OCI-LY1 (cell line): ENCODE measurements at regions not wholly inside any gene's neighbourhood (a gene's known extent, or its start where the extent isn't known, plus 50 kb on each side); places are given as distances from the start of the nearest gene placed in this dataset.

Source experiments
- H2AFZ ChIP-seq: fragments of 200-600 bp; sonication (generic), shearing (Covaris generic); 2 replicates; pipeline ENCODE4 v1.6.0; 2014; ENCODE audit warnings: antibody characterized with exemption, mild to moderate bottlenecking, low read length
- H3F3A ChIP-seq: fragments of 200-600 bp; sonication (generic), shearing (Covaris generic); 2 replicates; pipeline ENCODE4 v1.6.0; 2014; ENCODE audit warnings: mild to moderate bottlenecking, antibody characterized with exemption, low read length, moderate library complexity; ENCODE audit not compliant: insufficient read depth
- H3K27ac ChIP-seq: fragments of 200-600 bp; sonication (generic); 2 replicates; pipeline ENCODE4 v1.5.1; 2014; ENCODE audit warnings: low read length, mixed run types, mild to moderate bottlenecking, low read depth; ENCODE audit not compliant: poor library complexity, severe bottlenecking
- H3K27me3 ChIP-seq: fragments of 200-600 bp; sonication (generic); 2 replicates; pipeline ENCODE4 v1.6.0; 2014; ENCODE audit warnings: antibody characterized with exemption, mild to moderate bottlenecking, low read length, moderate library complexity; ENCODE audit not compliant: insufficient read depth
- H3K36me3 ChIP-seq: fragments of 200-600 bp; sonication (generic); 2 replicates; pipeline ENCODE4 v1.6.1; 2014; ENCODE audit warnings: mild to moderate bottlenecking, antibody characterized with exemption, low read length, moderate library complexity, mixed read lengths; ENCODE audit not compliant: insufficient read depth
- H3K4me1 ChIP-seq: fragments of 200-600 bp; sonication (generic); 2 replicates; pipeline ENCODE4 v1.5.1; 2014; ENCODE audit warnings: mild to moderate bottlenecking, low read length, moderate library complexity; ENCODE audit not compliant: insufficient read depth, severe bottlenecking
- H3K4me2 ChIP-seq: fragments of 200-600 bp; sonication (generic), shearing (Covaris generic); 2 replicates; pipeline ENCODE4 v1.6.1; 2014; ENCODE audit warnings: low read length
- H3K4me3 ChIP-seq: fragments of 200-600 bp; sonication (generic); 2 replicates; pipeline ENCODE4 v1.5.1; 2014; ENCODE audit warnings: low read length, low read depth, mild to moderate bottlenecking, mixed read lengths; ENCODE audit not compliant: poor library complexity, severe bottlenecking
- H3K79me2 ChIP-seq: fragments of 200-600 bp; shearing (Covaris generic); 2 replicates; pipeline ENCODE4 v1.6.1; 2016; ENCODE audit warnings: mixed run types, low read length, mixed read lengths; ENCODE audit not compliant: insufficient read depth
- H3K9ac ChIP-seq: fragments of 200-600 bp; sonication (generic), shearing (Covaris generic); 2 replicates; pipeline ENCODE4 v1.6.1; 2014; ENCODE audit warnings: mild to moderate bottlenecking, low read length, mixed read lengths
- H3K9me2 ChIP-seq: fragments of 200-600 bp; sonication (generic), shearing (Covaris generic); 2 replicates; pipeline ENCODE4 v1.6.1; 2014; ENCODE audit warnings: low read depth, mild to moderate bottlenecking, low read length, mixed read lengths
- H3K9me3 ChIP-seq: fragments of 200-600 bp; shearing (Covaris generic); 2 replicates; pipeline ENCODE4 v1.6.1; 2014; ENCODE audit warnings: low read length, mixed read lengths
- H4K20me1 ChIP-seq: fragments of 200-600 bp; sonication (generic), shearing (Covaris generic); 2 replicates; pipeline ENCODE4 v1.6.0; 2016; ENCODE audit warnings: mild to moderate bottlenecking, low read length; ENCODE audit not compliant: insufficient read depth
- CTCF ChIP-seq: fragments of 200-600 bp; sonication (generic), shearing (Covaris generic); IDR thresholded peaks from 2 replicates; pipeline ENCODE4 v1.5.1; 2017; ENCODE audit warnings: mild to moderate bottlenecking, antibody characterized with exemption, low read length, moderate library complexity, mixed read lengths
- EZH2 ChIP-seq: fragments of 200-600 bp; sonication (generic), shearing (Covaris generic); IDR thresholded peaks from 2 replicates; pipeline ENCODE4 v1.8.0; 2017; ENCODE audit warnings: borderline replicate concordance, mixed run types, mild to moderate bottlenecking, antibody characterized with exemption, low read length, moderate library complexity, mixed read lengths

DNA sequence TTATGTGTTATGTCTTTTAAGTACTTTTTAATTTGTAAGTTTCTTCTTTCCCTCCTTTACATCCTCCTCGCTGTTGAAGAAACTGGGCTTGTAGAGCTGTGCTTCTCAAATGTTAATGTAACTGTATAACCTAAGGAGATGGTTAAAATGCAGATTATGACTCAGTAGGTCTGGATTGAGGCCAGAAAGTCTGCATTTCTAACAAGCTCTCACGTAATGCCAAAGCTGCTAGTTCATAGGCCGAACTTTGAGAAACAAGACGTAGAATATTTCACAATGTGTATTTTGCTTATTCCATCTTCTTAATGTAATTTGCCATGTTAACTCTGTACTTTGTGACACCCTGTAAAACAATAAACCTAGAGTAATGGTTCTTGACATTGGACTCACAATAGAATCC is 193.3 kb upstream of the SYT1 start:
- H3F3A ChIP-seq, result no peaks in the 10 kb centered on the region
- H3K27ac ChIP-seq, result no peak overlapping the region
- H3K9me3 ChIP-seq, result no peaks in the 10 kb centered on the region
- H3K36me3 ChIP-seq, result no peaks in the 10 kb centered on the region
- no peak overlapping the region for H2AFZ ChIP-seq
- H3K4me3 ChIP-seq, result no peak overlapping the region
- no peaks in the 10 kb centered on the region for H3K4me1 ChIP-seq
- no peaks in the 10 kb centered on the region for H3K79me2 ChIP-seq
- H3K4me2 ChIP-seq, result no peak overlapping the region
- H3K9me2 ChIP-seq, result no peaks in the 10 kb centered on the region
- no peaks in the 10 kb centered on the region for H4K20me1 ChIP-seq
- H3K9ac ChIP-seq, result no peak overlapping the region
- H3K27me3 ChIP-seq, result no peaks in the 10 kb centered on the region
- TF ChIP-seq EZH2 (no peak), CTCF (no peak)

DNA sequence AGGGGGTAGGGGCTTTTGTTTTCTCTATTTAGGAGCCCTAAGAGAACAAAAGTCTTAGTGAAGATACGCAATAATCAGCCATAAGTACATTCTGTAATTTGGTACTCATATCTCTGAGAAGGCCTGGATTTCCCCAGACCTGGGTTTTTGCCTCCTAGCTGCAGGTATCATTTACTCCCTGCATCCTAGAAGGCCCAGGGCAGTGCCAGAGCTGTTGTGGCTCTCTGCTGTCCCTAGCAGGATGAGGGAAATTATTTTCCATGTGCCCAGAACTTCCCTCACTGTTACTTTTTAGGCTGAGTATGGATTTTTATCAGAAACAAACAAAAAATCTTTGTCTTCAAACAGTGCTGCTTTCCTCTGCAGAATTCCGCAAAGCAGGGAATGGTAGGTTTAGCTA is 192.5 kb upstream of the SYT1 start:
- no peaks in the 10 kb centered on the region for H3K36me3 ChIP-seq
- no peaks in the 10 kb centered on the region for H3F3A ChIP-seq
- H2AFZ ChIP-seq, result no peak overlapping the region
- no peaks in the 10 kb centered on the region for H3K9me2 ChIP-seq
- no peak overlapping the region for H3K27ac ChIP-seq
- no peaks in the 10 kb centered on the region for H4K20me1 ChIP-seq
- no peak overlapping the region for H3K4me3 ChIP-seq
- no peaks in the 10 kb centered on the region for H3K27me3 ChIP-seq
- no peak for TF ChIP-seq CTCF
- no peak for TF ChIP-seq EZH2
- H3K79me2 ChIP-seq, result no peaks in the 10 kb centered on the region
- H3K9ac ChIP-seq, result no peak overlapping the region
- H3K4me2 ChIP-seq, result no peak overlapping the region
- no peaks in the 10 kb centered on the region for H3K9me3 ChIP-seq
- no peaks in the 10 kb centered on the region for H3K4me1 ChIP-seq

DNA sequence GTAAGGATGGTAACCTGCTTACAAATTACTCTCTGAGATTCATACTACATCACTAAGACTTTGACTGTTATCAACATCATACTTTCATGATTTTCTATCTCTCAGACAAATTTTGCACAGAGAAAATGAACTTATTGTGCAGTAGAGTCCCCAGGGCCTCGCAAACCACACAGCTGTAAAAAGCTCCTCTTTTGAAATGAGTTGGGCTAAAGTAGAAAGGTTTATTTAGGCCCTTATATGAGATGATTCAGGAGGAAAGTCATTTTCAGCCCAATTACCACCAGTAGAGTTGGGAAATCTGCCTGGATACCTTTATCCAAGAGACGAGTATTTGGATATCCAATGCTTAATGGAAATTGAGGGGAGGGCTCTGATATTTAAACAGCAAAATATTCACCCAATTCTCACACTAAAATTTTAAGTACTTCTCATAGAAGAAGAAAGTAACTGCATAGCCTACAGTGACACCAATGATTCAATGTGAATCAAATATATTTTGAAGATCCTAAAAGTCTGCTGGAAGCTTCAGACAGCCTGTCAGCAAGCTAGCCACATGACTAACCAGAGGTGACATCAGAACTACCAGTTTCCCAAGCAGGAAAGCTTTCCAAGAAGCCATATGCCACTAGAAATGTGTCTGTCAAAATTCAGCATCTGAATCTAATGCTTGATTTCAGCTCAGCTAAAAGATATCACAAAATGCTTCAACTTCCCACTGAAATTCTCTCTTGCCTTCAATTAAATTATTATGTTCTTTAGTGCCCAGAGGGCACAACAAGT is 190.1 kb upstream of the SYT1 start:
- Histone ChIP-seq H3K4me1 (no peaks in the 10 kb centered on the region), H4K20me1 (no peaks in the 10 kb centered on the region), H3K27ac (no peak overlapping the region), H3K9me3 (no peaks in the 10 kb centered on the region), H3K36me3 (no peaks in the 10 kb centered on the region), H3F3A (no peaks in the 10 kb centered on the region), H3K79me2 (no peaks in the 10 kb centered on the region), H3K27me3 (no peaks in the 10 kb centered on the region), H3K9me2 (no peaks in the 10 kb centered on the region), H2AFZ (no peak overlapping the region), H3K9ac (no peak overlapping the region), H3K4me2 (no peak overlapping the region), H3K4me3 (no peak overlapping the region)
- no peak for TF ChIP-seq EZH2
- TF ChIP-seq CTCF, result no peak
